SK-MEL-5 (cell line): ENCODE measurements at regions not wholly inside any gene's neighbourhood (a gene's known extent, or its start where the extent isn't known, plus 50 kb on each side); places are given as distances from the start of the nearest gene placed in this dataset.

Source experiments
- DNase-seq: peaks from one replicate; pipeline ENCODE4 v3.0.0-alpha.2; 2016; ENCODE audit warnings: low read depth, low spot score
- in situ Hi-C: cut with HindIII; loops from 2 replicates; pipeline ENCODE4 v1.10.0; 2016; ENCODE audit warnings: low sequenced_read_pairs, high pct_unique_total_duplicates, low pct_unique_long_range_greater_than_20kb

DNA sequence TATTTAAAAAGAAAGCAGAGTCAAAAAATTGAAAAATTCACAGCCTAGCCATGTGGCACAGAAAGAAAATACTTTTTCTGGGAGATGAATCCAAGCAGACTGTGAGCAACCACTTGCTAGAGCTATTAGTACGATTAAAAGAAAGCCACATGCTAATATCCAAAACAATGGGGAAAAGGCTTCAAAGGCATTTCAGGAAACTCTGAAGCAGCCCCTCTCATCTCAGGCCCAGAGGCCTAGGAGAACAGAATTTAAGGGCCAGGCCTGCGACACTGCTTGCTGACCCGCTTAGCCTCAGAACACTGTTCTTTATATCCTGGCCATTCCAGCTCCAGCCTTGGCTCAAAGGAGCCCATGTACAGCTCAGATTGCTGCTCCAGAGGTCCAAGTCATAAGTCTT is 1257.0 kb upstream of the CDH18 start:
- no peak for DNase-seq
- in situ Hi-C loops = no loop called here

DNA sequence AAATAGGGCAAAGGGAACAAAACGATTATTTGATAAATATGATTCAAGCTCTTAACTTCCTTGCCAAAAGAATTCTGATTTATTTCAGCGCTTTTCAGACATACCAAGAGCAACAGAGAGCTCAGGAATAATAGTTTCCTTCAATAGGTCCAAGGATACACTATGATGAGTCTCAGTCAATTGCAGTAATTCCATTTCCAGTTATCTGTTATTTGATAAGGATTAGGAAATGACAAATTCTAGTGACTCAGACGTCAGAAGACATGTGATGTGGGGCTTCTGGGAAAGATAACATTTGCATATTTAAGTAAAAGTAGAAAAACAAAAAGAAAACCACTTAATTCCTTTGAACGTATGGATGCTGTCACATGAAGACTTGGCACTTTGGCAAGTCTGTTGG is 1250.8 kb upstream of the CDH18 start:
- DNase-seq = no peak
- in situ Hi-C loops = no loop called here

GRCh38 chr5:21237461-21237860 is 1249.5 kb upstream of the CDH18 start:
- DNase-seq = no peak
- in situ Hi-C loops = no loop called here

DNA sequence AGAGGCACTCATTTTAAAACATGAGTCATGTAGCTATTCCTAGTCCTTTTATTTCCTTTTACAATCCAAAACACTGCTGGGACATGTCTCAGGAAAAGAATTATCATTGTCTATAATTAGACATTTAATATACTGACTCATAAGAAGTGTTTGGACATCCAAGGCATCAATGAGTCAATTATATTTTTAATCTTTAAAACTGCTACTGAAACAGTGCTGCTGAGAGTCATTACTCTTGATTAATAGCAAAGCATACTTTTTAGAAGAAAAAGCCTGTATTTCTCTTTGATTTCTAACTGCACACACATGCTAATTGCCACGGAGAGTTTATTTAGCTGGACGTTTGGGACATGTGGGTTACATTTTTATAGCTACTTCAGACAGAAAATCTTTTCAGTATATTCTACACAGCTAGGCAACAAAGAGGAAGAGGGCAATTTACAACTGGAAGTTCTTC is 1249.0 kb upstream of the CDH18 start:
- in situ Hi-C loops = no loop called here
- no peak for DNase-seq

DNA sequence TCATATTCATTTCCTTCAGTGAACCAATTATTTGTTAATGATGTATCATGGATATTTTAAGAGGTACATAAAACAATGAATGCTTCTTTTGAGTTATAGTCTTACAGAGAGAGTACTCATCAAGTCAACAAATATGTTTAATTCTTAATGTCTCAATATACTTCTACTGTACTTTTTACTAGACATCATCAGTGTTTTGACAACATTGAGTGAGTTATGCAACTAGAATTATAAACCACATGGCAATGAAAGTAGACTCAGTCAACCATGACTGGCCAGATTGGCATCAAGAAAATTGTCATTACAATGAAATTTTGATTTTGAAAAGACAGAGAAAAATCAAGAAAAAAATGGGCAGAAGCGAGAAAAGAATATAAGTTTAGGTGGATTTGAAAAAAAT is 1248.1 kb upstream of the CDH18 start:
- no peak for DNase-seq
- in situ Hi-C loops = no loop called here

DNA sequence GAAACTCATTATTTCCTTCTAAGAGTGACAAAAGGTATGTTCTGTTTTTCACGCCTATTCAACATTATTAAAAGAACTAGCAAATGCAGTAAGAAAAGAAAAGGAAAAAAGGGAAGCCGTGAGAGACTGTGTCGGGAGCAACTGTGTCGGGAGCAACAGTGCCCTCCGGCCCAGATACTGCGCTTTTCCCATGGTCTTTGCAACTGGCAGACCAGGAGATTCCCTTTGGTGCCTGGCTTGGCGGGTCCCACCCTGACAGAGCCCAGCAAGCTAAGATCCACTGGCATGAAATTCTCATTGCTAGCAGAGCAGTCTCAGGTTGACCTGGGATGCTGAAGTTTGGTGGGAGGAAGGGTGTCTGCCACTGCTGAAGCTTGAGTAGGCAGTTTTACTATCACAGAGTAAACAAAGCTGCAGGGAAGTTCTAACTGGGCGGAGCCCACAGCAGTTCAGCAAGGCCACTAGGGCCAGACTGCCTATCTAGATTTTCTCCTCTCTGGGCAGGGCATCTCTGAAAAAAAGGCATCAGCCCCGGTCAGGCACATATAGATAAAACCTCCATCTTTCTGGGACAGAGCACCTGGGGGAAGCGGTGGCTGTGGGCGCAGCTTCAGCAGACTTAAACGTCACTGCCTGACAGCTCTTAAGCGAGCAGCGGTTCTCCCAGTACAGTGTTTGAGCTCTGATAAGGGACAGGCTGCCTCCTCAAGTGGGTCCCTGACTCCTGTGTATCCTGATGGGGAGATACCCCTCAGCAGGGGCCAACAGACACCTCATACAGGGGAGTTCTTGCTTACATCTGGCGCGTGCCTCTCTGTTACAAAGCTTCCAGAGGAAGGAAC is 1237.4 kb upstream of the CDH18 start:
- no peak for DNase-seq
- in situ Hi-C loops = no loop called here

GRCh38 chr5:21221616-21222015 is 1233.6 kb upstream of the CDH18 start:
- in situ Hi-C loops = no loop called here

GRCh38 chr5:21219966-21220365 is 1232.0 kb upstream of the CDH18 start:
- in situ Hi-C loops = no loop called here

More at GRCh38 chr5:21221616-21222015, 1233.6 kb upstream of the CDH18 start:
- no peak for DNase-seq

GRCh38 chr5:21219251-21219650 is 1231.3 kb upstream of the CDH18 start:
- no peak for DNase-seq
- in situ Hi-C loops = no loop called here

More at GRCh38 chr5:21219966-21220365, 1232.0 kb upstream of the CDH18 start:
- no peak for DNase-seq

GRCh38 chr5:21212026-21212425 is 1224.0 kb upstream of the CDH18 start:
- in situ Hi-C loops = no loop called here
- no peak for DNase-seq

DNA sequence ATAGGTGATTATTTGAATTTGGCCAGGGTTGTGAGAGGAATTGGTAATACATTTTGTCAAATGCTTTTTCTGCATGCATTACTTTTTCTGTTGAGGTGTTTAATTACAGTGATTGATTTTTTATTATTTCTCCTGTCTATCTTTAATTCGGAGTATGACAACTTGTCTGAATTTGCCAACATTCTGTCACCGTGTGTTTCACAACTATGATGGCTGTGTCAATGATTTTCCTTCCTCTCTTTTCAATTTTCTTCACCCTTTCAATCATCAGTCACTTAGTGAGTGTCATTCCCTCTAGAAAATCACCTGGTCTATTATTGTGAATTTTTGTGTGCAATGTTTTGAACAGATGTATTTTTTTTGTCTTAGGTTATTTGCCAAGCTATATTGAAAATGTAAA is 1221.4 kb upstream of the CDH18 start:
- no peak for DNase-seq

GRCh38 chr5:21199087-21199486 is 1211.1 kb upstream of the CDH18 start:
- DNase-seq = no peak
- in situ Hi-C loops = no loop called here

More for the DNA sequence above, 1221.4 kb upstream of the CDH18 start:
- in situ Hi-C loops = no loop called here

GRCh38 chr5:21195145-21195544 is 1207.1 kb upstream of the CDH18 start:
- no peak for DNase-seq
- in situ Hi-C loops = no loop called here

- in situ Hi-C loops = no loop called here
- no peak for DNase-seq
Observed at GRCh38 chr5:21185536-21185935, 1197.5 kb upstream of the CDH18 start.

DNA sequence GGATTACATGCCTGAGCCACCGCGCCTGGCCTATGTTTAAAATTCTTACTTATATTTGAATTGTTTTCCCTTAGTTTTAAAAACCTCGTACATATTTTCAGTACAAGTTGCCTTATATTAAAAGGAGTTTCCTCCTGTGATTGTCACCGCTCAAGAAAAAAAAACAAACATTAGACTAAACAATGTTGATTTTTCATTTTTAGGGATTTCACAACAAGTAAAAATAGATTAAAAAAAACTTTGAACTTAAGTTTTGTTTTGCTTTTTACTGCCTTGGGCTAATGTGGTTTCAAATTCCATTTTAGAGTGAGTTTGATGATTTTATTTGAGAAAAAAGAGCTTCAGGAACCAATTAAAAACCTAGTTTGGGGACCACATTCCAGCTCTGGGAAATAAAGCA is 1196.6 kb upstream of the CDH18 start:
- no peak for DNase-seq
- in situ Hi-C loops = no loop called here

- in situ Hi-C loops = no loop called here
- DNase-seq = no peak
Observed at GRCh38 chr5:21181609-21182125, 1193.7 kb upstream of the CDH18 start.

GRCh38 chr5:21173526-21173925 is 1185.5 kb upstream of the CDH18 start:
- in situ Hi-C loops = no loop called here
- no peak for DNase-seq

GRCh38 chr5:21173036-21173435 is 1185.0 kb upstream of the CDH18 start:
- in situ Hi-C loops = no loop called here
- no peak for DNase-seq

- DNase-seq = no peak
- in situ Hi-C loops = no loop called here
Observed at GRCh38 chr5:21171038-21171437, 1183.0 kb upstream of the CDH18 start.
